SK-N-SH (cell line): ENCODE measurements at regions not wholly inside any gene's neighbourhood (a gene's known extent, or its start where the extent isn't known, plus 50 kb on each side); places are given as distances from the start of the nearest gene placed in this dataset.

Experiments
- CTCF ChIA-PET: fragments of 300-600, 350-600 bp; formaldehyde crosslinking; extraction: SDS; loops from one replicate; lab custom pipeline; 2021; lab: Yijun Ruan, JAX
- POLR2A ChIA-PET: fragments of 350-600 bp; sonication (Branson Sonifier 250); formaldehyde crosslinking; extraction: SDS; loops from one replicate; lab custom pipeline; 2020; ENCODE audit warnings: antibody characterized with exemption, inconsistent platforms; lab: Yijun Ruan, JAX
- DNase-seq: peaks from one replicate; pipeline ENCODE4 v3.0.0; 2012
- H2AFZ ChIP-seq: fragments of 200-600 bp; sonication (generic); 2 replicates; pipeline ENCODE4 v1.8.1; 2016; ENCODE audit warnings: antibody characterized with exemption, mild to moderate bottlenecking, low read depth
- H3F3A ChIP-seq: fragments of 200-600 bp; sonication (generic); replicated peaks from 2 replicates; pipeline ENCODE3; 2016; ENCODE audit warnings: antibody characterized with exemption, mild to moderate bottlenecking; ENCODE audit not compliant: insufficient read depth
- H3K27ac ChIP-seq, 2 experiments: fragments of 200-500 bp in 1 of 2; fragments of 200-600 bp in 1 of 2; sonication (Bioruptor generic) in 1 of 2; sonication (generic), shearing (Covaris generic) in 1 of 2; 2 replicates each; pipeline versions ENCODE4 v1.5.1 to v1.6.1; 2014 to 2016; ENCODE audit warnings: low read depth in 2 of 2, inconsistent platforms in 1 of 2, low read length in 1 of 2, mild to moderate bottlenecking in 1 of 2, mixed read lengths in 1 of 2
- H3K27me3 ChIP-seq: fragments of 200-600 bp; sonication (generic), shearing (Covaris generic); 2 replicates; pipeline ENCODE4 v1.6.1; 2016; ENCODE audit warnings: mixed run types; ENCODE audit not compliant: insufficient read depth
- H3K36me3 ChIP-seq, 2 experiments: fragments of 200-500 bp in 1 of 2; fragments of 200-600 bp in 1 of 2; sonication (Bioruptor generic) in 1 of 2; sonication (generic) in 1 of 2; replicated peaks in 1 of 2; 2 replicates each; pipeline versions ENCODE3 to v1.5.1; 2014 to 2016; ENCODE audit warnings: low read length in 1 of 2, mild to moderate bottlenecking in 1 of 2; ENCODE audit not compliant: insufficient read depth in 2 of 2, control insufficient read depth in 1 of 2
- H3K4me1 ChIP-seq, 2 experiments: fragments of 200-500 bp in 1 of 2; fragments of 200-600 bp in 1 of 2; sonication (Bioruptor generic) in 1 of 2; sonication (generic), shearing (Covaris generic) in 1 of 2; 2 replicates each; pipeline versions ENCODE4 v1.5.1 to v1.6.1; 2014 to 2016; ENCODE audit warnings: low read depth in 1 of 2, low read length in 1 of 2, mixed run types in 1 of 2; ENCODE audit not compliant: insufficient read depth in 2 of 2, control insufficient read depth in 1 of 2
- H3K4me2 ChIP-seq: fragments of 200-600 bp; sonication (generic), shearing (Covaris generic); 2 replicates; pipeline ENCODE4 v1.6.1; 2017; ENCODE audit warnings: mixed run types
- H3K4me3 ChIP-seq, 2 experiments: fragments of 200-500 bp in 1 of 2; fragments of 200-600 bp in 1 of 2; sonication (Bioruptor generic) in 1 of 2; sonication (generic), shearing (Covaris generic) in 1 of 2; 2 replicates each; pipeline versions ENCODE4 v1.5.1 to v1.8.1; 2014 to 2016; ENCODE audit warnings: low read depth in 2 of 2, inconsistent platforms in 1 of 2, low read length in 1 of 2, mild to moderate bottlenecking in 1 of 2, mixed read lengths in 1 of 2, moderate library complexity in 1 of 2
- H3K79me2 ChIP-seq: fragments of 200-600 bp; sonication (generic); 2 replicates; pipeline ENCODE4 v1.8.1; 2017; ENCODE audit warnings: mild to moderate bottlenecking; ENCODE audit not compliant: insufficient read depth
- H3K9ac ChIP-seq: fragments of 200-600 bp; sonication (generic); 2 replicates; pipeline ENCODE4 v1.6.1; 2017; ENCODE audit warnings: mixed run types
- H3K9me2 ChIP-seq: fragments of 200-600 bp; sonication (generic); 2 replicates; pipeline ENCODE4 v1.6.1; 2017; ENCODE audit warnings: mixed run types
- H3K9me3 ChIP-seq: fragments of 200-600 bp; sonication (generic); 2 replicates; pipeline ENCODE4 v1.6.1; 2017; ENCODE audit warnings: mixed run types, mild to moderate bottlenecking, moderate library complexity
- H4K20me1 ChIP-seq: fragments of 200-600 bp; sonication (generic); 2 replicates; pipeline ENCODE4 v1.6.1; 2017; ENCODE audit warnings: mild to moderate bottlenecking, mixed run types; ENCODE audit not compliant: insufficient read depth
- ELF1 ChIP-seq: IDR thresholded peaks from 2 replicates; pipeline ENCODE4 v1.4.0; 2012
- FOSL2 ChIP-seq: IDR thresholded peaks from 2 replicates; pipeline ENCODE4 v1.4.0; 2012; ENCODE audit warnings: low read depth, mild to moderate bottlenecking, moderate library complexity, borderline replicate concordance
- FOXJ3 ChIP-seq: sonication (generic); formaldehyde crosslinking; IDR thresholded peaks from 2 replicates; pipeline ENCODE4 v1.5.1; 2020; ENCODE audit warnings: mild to moderate bottlenecking, missing genetic modification reagents
- FOXM1 ChIP-seq: IDR thresholded peaks from 2 replicates; pipeline ENCODE4 v1.4.0; 2012; ENCODE audit warnings: low read depth, mild to moderate bottlenecking
- GABPA ChIP-seq: IDR thresholded peaks from 2 replicates; pipeline ENCODE4 v1.4.0; 2012; ENCODE audit warnings: low read depth, mild to moderate bottlenecking
- GATA2 ChIP-seq: sonication (generic); formaldehyde crosslinking; IDR thresholded peaks from 2 replicates; pipeline ENCODE4 v1.5.0; 2020; ENCODE audit warnings: mild to moderate bottlenecking, missing genetic modification reagents
- MEF2A ChIP-seq: IDR thresholded peaks from 2 replicates; pipeline ENCODE4 v1.4.0; 2012; ENCODE audit warnings: low read depth, borderline replicate concordance
- RCOR1 ChIP-seq: fragments of 150-350 bp; IDR thresholded peaks from 2 replicates; pipeline ENCODE4 v1.6.1; 2017; ENCODE audit warnings: antibody characterized with exemption, low read length
- RFX5 ChIP-seq: IDR thresholded peaks from 2 replicates; pipeline ENCODE4 v1.6.1; 2012; ENCODE audit warnings: mild to moderate bottlenecking, improper control_type of control experiment, low read length
- RXRA ChIP-seq: IDR thresholded peaks from 2 replicates; pipeline ENCODE4 v1.4.0; 2012; ENCODE audit warnings: low read depth, mild to moderate bottlenecking, borderline replicate concordance
- SMC3 ChIP-seq: IDR thresholded peaks from 2 replicates; pipeline ENCODE4 v1.6.1; 2012; ENCODE audit warnings: low read depth, low read length, improper control_type of control experiment
- TAF1 ChIP-seq: IDR thresholded peaks from 2 replicates; pipeline ENCODE4 v1.6.1; 2012; ENCODE audit warnings: low read depth, mild to moderate bottlenecking, low read length, moderate library complexity, borderline replicate concordance
- TCF12 ChIP-seq: IDR thresholded peaks from 2 replicates; pipeline ENCODE4 v1.4.0; 2012
- TEAD4 ChIP-seq: IDR thresholded peaks from 2 replicates; pipeline ENCODE4 v1.4.0; 2012; ENCODE audit warnings: mild to moderate bottlenecking, borderline replicate concordance; ENCODE audit not compliant: insufficient read depth
- YY1 ChIP-seq: IDR thresholded peaks from 2 replicates; pipeline ENCODE4 v1.4.0; 2012; ENCODE audit warnings: low read depth, mild to moderate bottlenecking
- WGBS: methylation state at CpG from one replicate; pipeline ENCODE4 v1.1.6; 2017; ENCODE audit warnings: low lambda C conversion rate; 5-methylcytosine and 5-hydroxymethylcytosine counted together
- TF ChIP-seq, protein P1 (sequence below): fragments of 200-600 bp; sonication (generic); IDR thresholded peaks from 2 replicates; pipeline ENCODE4 v1.6.1; 2017; ENCODE audit warnings: antibody characterized with exemption, mild to moderate bottlenecking, moderate library complexity
- TF ChIP-seq, protein P2 (sequence below): IDR thresholded peaks from 2 replicates; pipeline ENCODE4 v1.4.0; 2012; ENCODE audit warnings: low read depth

GRCh38 chr16:54360681-54361080 lies 74.1 kb upstream of the IRX3 start:
- ChIA-PET POLR2A (no interaction called here), CTCF (interaction anchor here (0.7 to 1.0 kb wide), 3 partner anchors 25 to 781 kb away, joined by 3 read pairs; no protein-coding TSS in a partner anchor)
- Histone ChIP-seq H3K4me3 (no peak overlapping the region), H3K9ac (no peak overlapping the region), H3K9me3 (no peaks in the 10 kb centered on the region), H3K4me1 (peaks cover 0 to 6% of the 10 kb centered on the region in 2 experiments; a peak in 1 of 4 replicates), H2AFZ (no peak overlapping the region), H3K36me3 (no peaks in the 10 kb centered on the region), H4K20me1 (no peaks in the 10 kb centered on the region), H3F3A (no peaks in the 10 kb centered on the region), H3K79me2 (no peaks in the 10 kb centered on the region), H3K4me2 (no peak overlapping the region), H3K9me2 (no peaks in the 10 kb centered on the region), H3K27ac (no peak overlapping the region), H3K27me3 (no peaks in the 10 kb centered on the region; the same call in 1 of the 2 replicates)
- WGBS: 72% methylated on average over 5 of the region's 5 CpGs
- DNase-seq: no peak
- TF ChIP-seq ELF1: no peak
- no peak for TF ChIP-seq GABPA
- no peak for TF ChIP-seq RCOR1
- TF ChIP-seq RXRA: no peak
- no peak for TF ChIP-seq YY1
- TF ChIP-seq, protein P1, sequence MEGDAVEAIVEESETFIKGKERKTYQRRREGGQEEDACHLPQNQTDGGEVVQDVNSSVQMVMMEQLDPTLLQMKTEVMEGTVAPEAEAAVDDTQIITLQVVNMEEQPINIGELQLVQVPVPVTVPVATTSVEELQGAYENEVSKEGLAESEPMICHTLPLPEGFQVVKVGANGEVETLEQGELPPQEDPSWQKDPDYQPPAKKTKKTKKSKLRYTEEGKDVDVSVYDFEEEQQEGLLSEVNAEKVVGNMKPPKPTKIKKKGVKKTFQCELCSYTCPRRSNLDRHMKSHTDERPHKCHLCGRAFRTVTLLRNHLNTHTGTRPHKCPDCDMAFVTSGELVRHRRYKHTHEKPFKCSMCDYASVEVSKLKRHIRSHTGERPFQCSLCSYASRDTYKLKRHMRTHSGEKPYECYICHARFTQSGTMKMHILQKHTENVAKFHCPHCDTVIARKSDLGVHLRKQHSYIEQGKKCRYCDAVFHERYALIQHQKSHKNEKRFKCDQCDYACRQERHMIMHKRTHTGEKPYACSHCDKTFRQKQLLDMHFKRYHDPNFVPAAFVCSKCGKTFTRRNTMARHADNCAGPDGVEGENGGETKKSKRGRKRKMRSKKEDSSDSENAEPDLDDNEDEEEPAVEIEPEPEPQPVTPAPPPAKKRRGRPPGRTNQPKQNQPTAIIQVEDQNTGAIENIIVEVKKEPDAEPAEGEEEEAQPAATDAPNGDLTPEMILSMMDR: no peak
- TF ChIP-seq FOSL2: no peak

DNA sequence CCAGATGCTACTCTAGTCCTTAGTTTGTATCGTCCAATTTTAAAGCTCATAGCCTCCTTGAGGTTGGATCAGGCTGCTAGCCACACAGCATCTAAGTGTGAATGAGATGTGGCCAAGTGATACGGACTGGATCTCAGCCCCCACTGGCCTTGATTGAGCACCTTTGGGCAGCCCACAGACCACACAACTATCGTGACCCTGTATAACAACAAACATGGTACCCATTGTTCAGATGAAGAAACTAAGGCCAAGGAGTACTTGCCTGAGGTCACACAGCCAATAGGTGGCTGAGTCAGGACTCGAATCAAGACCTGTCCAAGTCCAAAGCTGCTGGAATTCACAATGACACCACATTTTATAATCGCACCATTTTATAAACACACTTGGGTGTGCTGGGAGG lies 73.0 kb upstream of the IRX3 start:
- TF ChIP-seq TCF12 (no peak), FOSL2 (no peak), SMC3 (no peak), FOXM1 (no peak)
- no peak overlapping the region for H3K27ac ChIP-seq
- H2AFZ ChIP-seq: no peak overlapping the region
- H3K79me2 ChIP-seq: no peaks in the 10 kb centered on the region
- H3K4me1 ChIP-seq: peaks cover 0 to 6% of the 10 kb centered on the region in 2 experiments; a peak in 1 of 4 replicates
- H3K4me3 ChIP-seq: no peak overlapping the region
- ChIA-PET POLR2A (no interaction called here), CTCF (no interaction called here)
- no peaks in the 10 kb centered on the region for H3F3A ChIP-seq
- no peak overlapping the region for H3K4me2 ChIP-seq
- no peaks in the 10 kb centered on the region for H3K9me2 ChIP-seq
- H4K20me1 ChIP-seq: no peaks in the 10 kb centered on the region
- H3K27me3 ChIP-seq: no peaks in the 10 kb centered on the region; the same call in 1 of the 2 replicates
- 54% methylated on average over 5 of the region's 5 CpGs for WGBS
- no peak for DNase-seq
- no peaks in the 10 kb centered on the region for H3K36me3 ChIP-seq
- H3K9me3 ChIP-seq: no peaks in the 10 kb centered on the region
- H3K9ac ChIP-seq: no peak overlapping the region

DNA sequence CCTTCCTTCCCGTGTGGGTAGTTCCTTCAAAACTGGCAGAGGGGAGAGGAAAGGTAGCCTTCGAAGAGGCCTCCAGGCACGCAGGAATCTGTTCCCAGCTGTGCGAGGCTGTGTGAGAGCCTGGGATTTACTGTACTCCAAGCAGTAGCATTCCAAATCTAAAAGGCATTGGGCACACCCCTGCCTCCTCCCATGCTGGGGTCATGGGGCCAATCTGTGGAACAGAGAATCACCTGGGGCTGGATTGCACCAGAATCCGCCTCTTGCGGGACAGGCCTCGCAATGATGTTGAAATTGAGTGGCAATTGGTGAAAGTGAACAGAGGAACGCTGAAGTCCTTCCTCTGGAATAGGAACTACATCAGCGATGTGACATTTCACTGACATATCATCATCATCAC lies 72.5 kb upstream of the IRX3 start:
- Histone ChIP-seq H3K4me2 (no peak overlapping the region), H3K27me3 (no peaks in the 10 kb centered on the region; the same call in 1 of the 2 replicates), H2AFZ (no peak overlapping the region), H4K20me1 (no peaks in the 10 kb centered on the region), H3K9me2 (no peaks in the 10 kb centered on the region), H3K79me2 (no peaks in the 10 kb centered on the region), H3K36me3 (no peaks in the 10 kb centered on the region), H3K4me1 (peaks cover 0 to 6% of the 10 kb centered on the region in 2 experiments; a peak in 1 of 4 replicates), H3K27ac (no peak overlapping the region), H3F3A (no peaks in the 10 kb centered on the region), H3K9me3 (no peaks in the 10 kb centered on the region), H3K4me3 (no peak overlapping the region), H3K9ac (no peak overlapping the region)
- TF ChIP-seq RFX5 (no peak), TAF1 (no peak), GABPA (no peak), GATA2 (CRISPR knock-in tag) (no peak), FOXJ3 (CRISPR knock-in tag) (no peak), TEAD4 (no peak), MEF2A (no peak), FOSL2 (no peak)
- TF ChIP-seq, protein P2, sequence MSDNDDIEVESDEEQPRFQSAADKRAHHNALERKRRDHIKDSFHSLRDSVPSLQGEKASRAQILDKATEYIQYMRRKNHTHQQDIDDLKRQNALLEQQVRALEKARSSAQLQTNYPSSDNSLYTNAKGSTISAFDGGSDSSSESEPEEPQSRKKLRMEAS: no peak
- 80% methylated on average over 7 of the region's 9 CpGs for WGBS
- DNase-seq: no peak
- POLR2A ChIA-PET: no interaction called here
- CTCF ChIA-PET: no interaction called here
